GM12891 (cell line): ENCODE measurements at regions not wholly inside any gene's neighbourhood (a gene's known extent, or its start where the extent isn't known, plus 50 kb on each side); places are given as distances from the start of the nearest gene placed in this dataset.

Experiments used
- DNase-seq: peaks from one replicate; pipeline ENCODE4 v3.0.0; 2011; ENCODE audit warnings: low spot score; ENCODE audit not compliant: insufficient read length
- FAIRE-seq: peaks from 2 replicates; lab custom pipeline; 2011; peaks lifted over from hg19 to GRCh38; lab: Jason Lieb, UNC
- PAX5 ChIP-seq: IDR thresholded peaks from 2 replicates; pipeline ENCODE4 v1.6.1; 2011; ENCODE audit warnings: low read length, moderate library complexity, mild to moderate bottlenecking; ENCODE audit not compliant: insufficient read depth, severe bottlenecking
- POLR2A ChIP-seq: IDR thresholded peaks from 2 replicates; pipeline ENCODE4 v1.6.1; 2011; ENCODE audit warnings: low read depth, low read length, control low read depth
- POLR2AphosphoS5 ChIP-seq: IDR thresholded peaks from 2 replicates; pipeline ENCODE4 v1.6.1; 2011; ENCODE audit warnings: low read depth, low read length, control low read depth
- POU2F2 ChIP-seq: IDR thresholded peaks from 2 replicates; pipeline ENCODE4 v1.6.1; 2011; ENCODE audit warnings: low read depth, mild to moderate bottlenecking, control low read depth, low read length, moderate library complexity
- SPI1 ChIP-seq: IDR thresholded peaks from 2 replicates; pipeline ENCODE4 v1.6.1; 2011; ENCODE audit warnings: low read depth, low read length, control low read depth
- TAF1 ChIP-seq: IDR thresholded peaks from 2 replicates; pipeline ENCODE4 v1.6.1; 2011; ENCODE audit warnings: low read depth, low read length, control low read depth

DNA sequence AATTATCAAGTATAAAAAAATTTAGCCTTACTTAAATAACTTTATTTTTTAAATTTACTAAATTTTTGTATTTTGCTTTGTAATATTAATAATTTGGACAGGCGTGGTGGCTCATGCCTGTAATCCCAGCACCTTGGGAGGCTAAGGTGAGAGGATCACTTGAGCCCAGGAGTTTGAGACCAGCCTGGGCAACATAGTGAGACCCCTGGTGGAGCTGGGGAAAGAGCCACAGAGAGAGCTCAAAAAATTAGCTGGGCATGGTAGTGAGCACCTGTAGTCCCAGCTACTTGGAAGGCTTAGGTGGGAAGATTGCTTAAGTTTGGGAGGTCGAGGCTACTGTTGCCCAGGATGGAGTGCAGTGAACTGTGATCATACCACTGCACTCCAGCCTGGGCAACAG is 143.5 kb downstream of the B3GNT2 start:
- FAIRE-seq (no peak), DNase-seq (no peak)
- TF ChIP-seq TAF1 (no peak), POLR2AphosphoS5 (no peak)

DNA sequence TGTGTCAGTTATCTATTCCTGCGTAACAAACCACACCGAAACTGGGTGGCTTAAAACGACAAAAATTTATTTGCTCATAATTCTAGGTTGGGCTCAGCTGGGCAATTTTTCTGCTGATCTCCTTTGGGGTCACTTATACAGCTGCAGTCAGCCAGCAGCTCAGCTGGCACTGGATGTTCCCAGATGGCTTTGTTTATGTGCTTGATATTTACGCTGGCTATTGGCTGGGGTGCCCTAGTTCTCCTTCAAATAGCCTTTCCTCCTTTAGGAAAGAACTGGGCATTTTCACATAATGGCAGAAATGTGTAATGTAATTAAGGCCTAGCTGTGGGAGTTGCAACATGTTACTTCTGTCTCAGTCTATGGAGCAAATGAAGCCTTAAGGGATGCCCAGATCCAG is 142.2 kb downstream of the B3GNT2 start:
- no peak for FAIRE-seq
- DNase-seq: no peak
- TF ChIP-seq PAX5: no peak
- no peak for TF ChIP-seq TAF1
- TF ChIP-seq POLR2AphosphoS5: no peak
- TF ChIP-seq SPI1: no peak
- TF ChIP-seq POU2F2: no peak
- no peak for TF ChIP-seq POLR2A

DNA sequence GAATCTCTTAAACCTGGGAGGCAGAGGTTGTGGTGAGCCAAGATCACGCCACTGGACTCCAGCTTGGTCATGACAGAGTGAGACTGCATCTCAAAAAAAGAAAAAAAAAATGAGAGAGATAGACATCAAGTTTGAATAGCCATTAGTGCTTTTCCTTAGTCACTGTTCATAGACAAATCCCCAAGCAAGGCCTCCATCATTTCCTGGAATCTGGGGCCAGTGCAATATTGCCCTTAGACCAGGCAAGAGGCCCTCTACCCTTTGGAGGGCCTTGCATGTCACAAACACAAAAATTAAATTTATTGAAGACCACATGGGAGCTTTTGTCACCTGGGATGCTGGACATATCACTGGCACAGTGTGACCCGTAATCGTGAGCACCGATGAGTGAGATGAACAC is 141.5 kb downstream of the B3GNT2 start:
- DNase-seq (no peak), FAIRE-seq (no peak)
- TF ChIP-seq POU2F2 (no peak), PAX5 (no peak), TAF1 (no peak), SPI1 (no peak), POLR2AphosphoS5 (no peak), POLR2A (no peak)

DNA sequence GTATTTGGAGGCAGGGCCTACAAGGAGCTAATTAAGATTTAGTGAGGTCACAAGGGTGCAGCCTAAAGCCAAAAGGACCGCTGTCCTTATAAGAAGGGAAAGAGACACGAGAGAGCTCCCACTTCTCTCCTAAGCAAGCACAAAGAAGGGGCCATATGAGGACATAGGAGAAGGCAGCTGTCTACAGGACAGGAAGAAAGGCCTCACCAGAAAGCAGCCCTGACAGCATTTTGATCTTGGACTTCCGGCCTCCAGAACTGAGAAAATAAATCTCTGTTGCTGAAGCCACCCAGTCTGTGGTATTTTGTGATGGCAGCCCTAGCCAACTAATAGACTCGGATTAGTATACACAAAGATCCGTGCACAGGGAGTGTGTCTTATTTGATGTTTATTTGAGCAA is 139.7 kb downstream of the B3GNT2 start:
- no peak for TF ChIP-seq POU2F2
- no peak for TF ChIP-seq POLR2A
- no peak for TF ChIP-seq SPI1
- no peak for TF ChIP-seq PAX5
- TF ChIP-seq POLR2AphosphoS5: no peak
- TF ChIP-seq TAF1: no peak
- no peak for FAIRE-seq
- no peak for DNase-seq

DNA sequence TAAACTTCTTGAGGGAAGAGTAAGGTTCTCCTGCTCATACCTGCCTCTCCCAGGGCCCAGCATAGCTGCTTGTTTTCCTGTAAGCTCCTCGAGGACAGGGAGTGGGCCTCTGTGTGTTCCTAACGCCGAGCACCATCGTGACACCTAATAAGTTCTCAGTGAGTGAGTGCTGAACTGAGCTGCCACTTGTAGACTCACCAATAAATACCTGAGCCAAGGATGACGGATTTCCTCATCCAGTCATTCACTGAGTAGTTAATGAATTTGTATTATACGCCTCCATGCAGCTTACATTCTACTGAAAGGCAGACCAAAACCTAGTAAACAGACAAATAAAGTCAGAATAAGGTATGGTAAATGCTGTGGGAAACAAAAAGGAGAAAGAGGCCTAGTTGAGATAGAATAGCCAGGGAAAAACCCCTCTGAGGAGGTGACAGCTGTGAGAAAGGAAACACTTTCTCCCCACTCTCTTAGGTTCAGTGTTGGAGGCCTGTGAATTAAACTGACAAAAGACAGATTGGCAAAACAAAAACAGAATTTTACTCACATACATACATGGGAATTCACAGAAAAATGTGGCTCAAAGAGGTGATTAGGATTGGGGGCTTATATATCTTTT is 138.6 kb downstream of the B3GNT2 start:
- DNase-seq (no peak), FAIRE-seq (peak; percentile 84)
- TF ChIP-seq TAF1: no peak
- TF ChIP-seq POU2F2: no peak
- TF ChIP-seq SPI1: no peak
- no peak for TF ChIP-seq POLR2A
- no peak for TF ChIP-seq PAX5
- no peak for TF ChIP-seq POLR2AphosphoS5

DNA sequence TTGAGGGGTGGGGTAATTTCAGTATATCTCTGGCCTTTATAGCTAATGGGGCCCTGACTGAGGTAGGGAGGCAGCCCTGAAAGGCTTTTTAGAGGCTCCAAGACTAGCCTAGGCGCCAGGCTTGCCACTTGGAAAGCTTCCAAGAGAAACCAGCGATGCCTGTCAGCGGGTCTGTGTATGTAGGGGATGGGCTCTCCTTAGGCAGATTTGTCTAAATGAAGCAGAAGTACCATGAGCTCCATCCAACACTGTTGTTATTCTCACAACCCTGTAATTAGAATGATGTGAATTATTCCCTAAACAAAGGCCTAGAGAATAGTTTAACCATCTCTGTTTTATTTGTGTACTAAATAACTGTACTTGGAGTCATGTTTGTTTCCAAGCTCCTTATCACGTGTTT is 138.1 kb downstream of the B3GNT2 start:
- DNase-seq: no peak
- no peak for FAIRE-seq

DNA sequence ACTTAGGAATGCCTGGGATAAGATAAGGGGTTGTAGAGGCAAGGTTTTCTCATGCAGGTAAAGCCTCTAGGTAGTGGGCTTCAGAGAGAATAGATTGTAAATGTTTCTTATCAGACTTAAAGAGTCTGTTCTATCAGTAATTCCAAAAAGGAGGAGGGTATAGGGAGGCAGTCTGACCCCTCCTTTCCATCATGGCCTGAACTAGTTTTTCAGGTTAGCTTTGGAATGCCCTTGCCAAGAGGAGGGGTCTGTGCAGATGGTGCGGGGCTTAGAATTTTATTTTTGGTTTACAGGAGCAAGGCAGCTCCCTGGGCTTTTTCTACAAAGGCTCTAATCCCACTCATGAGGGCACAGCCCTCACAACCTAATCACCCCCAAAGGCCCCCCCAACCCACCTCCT is 135.0 kb downstream of the B3GNT2 start:
- TF ChIP-seq TAF1: no peak
- no peak for TF ChIP-seq POLR2A
- no peak for TF ChIP-seq SPI1
- no peak for TF ChIP-seq POU2F2
- no peak for TF ChIP-seq PAX5
- TF ChIP-seq POLR2AphosphoS5: no peak
- no peak for FAIRE-seq
- no peak for DNase-seq

More for the DNA sequence above, 138.1 kb downstream of the B3GNT2 start:
- TF ChIP-seq SPI1 (no peak), POU2F2 (no peak), TAF1 (no peak), POLR2A (no peak)

DNA sequence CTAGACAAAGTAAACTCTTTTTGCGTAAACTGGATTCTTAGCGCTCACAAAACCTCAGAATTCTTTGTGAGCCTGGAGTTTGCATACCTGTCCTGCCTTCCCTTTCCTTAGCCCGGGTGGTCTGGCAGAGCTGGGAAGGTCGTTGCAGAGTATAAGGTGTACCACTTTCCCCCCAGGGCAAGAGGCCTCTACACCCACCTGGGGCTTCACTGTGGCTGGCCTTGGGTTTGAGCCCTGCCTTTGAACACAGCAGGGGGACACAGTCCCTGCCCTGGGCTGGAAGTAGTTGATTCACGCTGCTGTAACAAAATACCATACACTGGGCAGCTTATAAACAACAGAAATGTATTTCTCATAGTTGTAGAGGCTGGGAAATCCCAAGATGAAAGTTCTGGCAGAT is 133.9 kb downstream of the B3GNT2 start:
- TF ChIP-seq PAX5 (no peak), POLR2AphosphoS5 (no peak), POLR2A (no peak), POU2F2 (no peak), SPI1 (no peak)
- FAIRE-seq (no peak), DNase-seq (no peak)

DNA sequence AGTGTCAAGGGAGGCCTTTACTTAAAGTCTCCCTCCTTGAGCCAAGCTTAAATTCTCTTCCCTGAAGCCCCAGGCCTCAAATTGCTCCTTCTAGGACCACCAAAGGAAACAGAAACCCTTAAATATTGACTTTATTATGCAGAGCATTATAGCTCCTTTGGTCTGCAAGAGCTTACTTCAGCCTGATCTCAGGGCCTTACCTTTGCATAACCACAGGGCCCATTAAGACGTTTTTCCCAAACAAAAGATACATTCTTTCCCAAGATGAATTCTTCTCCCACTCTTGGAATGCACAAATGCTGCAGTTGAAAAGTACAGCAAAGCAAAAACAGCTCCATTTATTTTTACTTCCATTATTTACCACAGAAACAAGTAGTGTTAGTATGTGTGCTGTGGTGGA is 130.8 kb downstream of the B3GNT2 start:
- no peak for FAIRE-seq
- no peak for DNase-seq
- TF ChIP-seq TAF1 (no peak), POU2F2 (no peak), PAX5 (no peak), SPI1 (no peak), POLR2A (no peak), POLR2AphosphoS5 (no peak)

DNA sequence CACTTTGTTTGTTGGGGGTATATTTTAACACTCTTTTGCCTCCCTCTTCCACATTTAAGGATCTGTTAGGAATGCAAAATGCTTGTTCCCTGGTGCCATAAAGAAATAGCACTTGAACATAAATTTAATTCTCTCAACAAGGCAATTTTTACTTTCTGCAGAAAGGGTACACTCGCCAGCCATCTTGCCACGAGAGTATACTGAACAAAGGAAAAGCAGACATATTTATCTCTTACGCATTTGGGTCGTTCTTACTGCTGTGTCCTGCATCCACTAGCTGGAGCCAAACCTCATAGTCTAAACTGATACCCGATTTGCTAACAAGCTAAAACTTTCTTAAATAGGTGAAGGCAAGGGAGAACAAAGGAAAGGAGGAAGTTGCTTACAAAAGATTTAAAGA is 129.5 kb downstream of the B3GNT2 start:
- no peak for FAIRE-seq
- TF ChIP-seq SPI1: no peak
- no peak for TF ChIP-seq POU2F2
- TF ChIP-seq PAX5: no peak
- no peak for TF ChIP-seq POLR2A
- TF ChIP-seq POLR2AphosphoS5: no peak
- TF ChIP-seq TAF1: no peak
- no peak for DNase-seq

DNA sequence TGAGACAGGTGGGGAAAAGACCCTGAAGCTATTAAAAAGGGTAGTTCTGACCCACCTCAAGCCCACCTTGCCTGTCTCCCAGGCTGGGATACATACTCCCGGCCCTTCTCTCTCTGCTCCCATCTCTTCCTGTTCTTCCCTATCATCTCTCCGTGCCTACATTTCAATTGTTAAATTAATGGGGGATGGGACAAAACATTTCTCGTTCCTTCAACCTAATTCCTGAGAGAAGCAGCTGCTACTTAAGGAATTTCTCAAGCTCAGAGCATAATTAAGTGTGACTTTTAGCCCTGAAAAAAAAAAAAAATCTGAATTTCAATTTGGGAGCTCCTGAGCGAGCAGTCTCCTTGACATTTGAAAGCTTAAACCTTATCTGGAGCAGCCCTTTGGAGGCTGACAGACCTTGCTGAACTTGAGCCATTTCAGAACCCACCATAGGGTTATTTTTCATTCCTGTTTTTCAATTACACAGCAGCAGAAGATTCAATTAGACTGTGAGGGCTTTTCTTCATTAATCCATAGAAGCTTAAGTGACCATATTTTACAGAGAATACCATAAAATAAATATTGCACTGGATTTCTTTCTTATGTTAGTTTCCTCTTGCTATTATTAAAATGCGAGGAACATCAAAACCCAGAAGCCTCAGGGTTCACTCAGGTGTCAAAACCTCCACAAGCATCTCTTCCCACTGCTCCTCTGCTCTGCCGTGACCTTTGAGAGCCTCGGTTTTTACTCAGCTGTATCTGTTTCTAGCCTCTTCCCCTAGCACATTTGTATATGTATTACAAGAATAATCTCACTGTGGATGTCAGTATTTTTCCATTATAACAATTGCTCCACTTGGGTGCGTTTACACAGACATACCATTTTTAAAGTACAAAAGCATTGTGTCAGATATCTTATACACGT is 125.7 kb downstream of the B3GNT2 start:
- DNase-seq: no peak
- no peak for FAIRE-seq
- TF ChIP-seq PAX5 (no peak), POLR2A (no peak), POLR2AphosphoS5 (no peak), TAF1 (no peak), POU2F2 (no peak), SPI1 (no peak)
